ENCODE measurements at regions not wholly inside any gene's neighbourhood (a gene's known extent, or its start where the extent isn't known, plus 50 kb on each side); places are given as distances from the start of the nearest gene placed in this dataset.

- ATAC-seq (ENCODE audit: low read depth) (no peak), DNase-seq (no peak)
- POLR2A ChIA-PET: no interaction called here
- H3K4me1 Mint-ChIP-seq: peaks cover 18% of the 10 kb centered on the region
- TF ChIP-seq, protein P1, sequence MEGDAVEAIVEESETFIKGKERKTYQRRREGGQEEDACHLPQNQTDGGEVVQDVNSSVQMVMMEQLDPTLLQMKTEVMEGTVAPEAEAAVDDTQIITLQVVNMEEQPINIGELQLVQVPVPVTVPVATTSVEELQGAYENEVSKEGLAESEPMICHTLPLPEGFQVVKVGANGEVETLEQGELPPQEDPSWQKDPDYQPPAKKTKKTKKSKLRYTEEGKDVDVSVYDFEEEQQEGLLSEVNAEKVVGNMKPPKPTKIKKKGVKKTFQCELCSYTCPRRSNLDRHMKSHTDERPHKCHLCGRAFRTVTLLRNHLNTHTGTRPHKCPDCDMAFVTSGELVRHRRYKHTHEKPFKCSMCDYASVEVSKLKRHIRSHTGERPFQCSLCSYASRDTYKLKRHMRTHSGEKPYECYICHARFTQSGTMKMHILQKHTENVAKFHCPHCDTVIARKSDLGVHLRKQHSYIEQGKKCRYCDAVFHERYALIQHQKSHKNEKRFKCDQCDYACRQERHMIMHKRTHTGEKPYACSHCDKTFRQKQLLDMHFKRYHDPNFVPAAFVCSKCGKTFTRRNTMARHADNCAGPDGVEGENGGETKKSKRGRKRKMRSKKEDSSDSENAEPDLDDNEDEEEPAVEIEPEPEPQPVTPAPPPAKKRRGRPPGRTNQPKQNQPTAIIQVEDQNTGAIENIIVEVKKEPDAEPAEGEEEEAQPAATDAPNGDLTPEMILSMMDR (IDR thresholded peaks at IDR 0.05): no peak
- no peak overlapping the region for H3K4me3 Mint-ChIP-seq
- CTCF ChIA-PET: no interaction called here
- peaks cover 41% of the 10 kb centered on the region for H3K27me3 Mint-ChIP-seq
- H3K36me3 Mint-ChIP-seq (ENCODE audit: low read depth): no peaks in the 10 kb centered on the region
- intact Hi-C loops (cut with micrococcal nuclease): no loop called here
- H3K9me3 Mint-ChIP-seq: peaks cover 7% of the 10 kb centered on the region
- no peak overlapping the region for H3K27ac Mint-ChIP-seq
Observed at GRCh38 chr2:217220228-217221013, 360.6 kb upstream of the TNP1 start.

- H3K36me3 Mint-ChIP-seq (ENCODE audit: low read depth): no peaks in the 10 kb centered on the region
- H3K4me1 Mint-ChIP-seq: peaks cover 16% of the 10 kb centered on the region
- peaks cover 7% of the 10 kb centered on the region for H3K9me3 Mint-ChIP-seq
- H3K27me3 Mint-ChIP-seq: peaks cover 46% of the 10 kb centered on the region
- intact Hi-C loops (cut with micrococcal nuclease): no loop called here
- no peak overlapping the region for H3K27ac Mint-ChIP-seq
- CTCF ChIA-PET: no interaction called here
- TF ChIP-seq, protein P1 (IDR thresholded peaks at IDR 0.05): no peak
- H3K4me3 Mint-ChIP-seq: no peak overlapping the region
- ATAC-seq (ENCODE audit: low read depth) (no peak), DNase-seq (no peak)
- POLR2A ChIA-PET: no interaction called here
Observed at GRCh38 chr2:217219164-217219520, 359.3 kb upstream of the TNP1 start.

DNA sequence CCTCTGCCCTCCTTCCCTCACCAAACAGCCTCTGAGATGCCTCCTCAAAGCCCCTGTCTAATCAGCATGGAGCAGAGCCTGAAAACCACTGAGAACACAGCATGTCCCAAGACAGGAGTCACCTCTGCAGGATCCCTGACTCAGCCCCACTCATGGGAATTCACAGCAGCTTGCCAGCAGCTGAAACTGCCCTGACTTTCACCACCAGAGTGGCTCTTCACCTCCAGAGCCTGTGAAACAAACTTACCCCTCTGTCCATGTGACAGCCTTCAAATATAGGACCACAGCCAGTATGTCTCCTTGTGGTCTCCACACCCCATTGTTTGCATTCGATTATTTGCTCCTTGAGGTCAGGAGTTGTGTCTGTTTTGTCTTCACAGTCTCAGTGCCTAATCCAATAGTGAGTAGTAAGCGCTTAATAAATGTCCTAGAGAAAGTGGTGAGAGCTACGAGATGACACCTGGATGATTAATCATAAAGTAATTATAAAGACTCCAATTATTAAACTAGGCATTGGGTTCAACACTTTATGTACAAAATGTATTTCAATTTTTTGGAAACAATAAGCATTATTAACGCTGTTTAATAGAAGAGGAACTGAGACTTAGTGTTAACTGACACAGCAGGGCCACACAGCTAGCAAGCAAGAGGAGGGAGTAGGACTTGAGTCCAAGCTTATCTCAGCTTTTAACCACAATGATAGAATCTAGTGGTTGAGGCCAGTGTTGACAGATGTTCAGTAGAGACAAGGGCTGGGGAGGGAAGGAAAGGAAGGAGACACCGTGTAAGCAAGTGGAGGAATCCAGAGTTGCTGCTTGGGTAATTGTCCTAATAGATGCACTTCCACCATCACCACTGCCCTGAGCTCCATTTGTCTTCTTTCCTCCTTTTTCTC is 358.7 kb upstream of the TNP1 start:
- Mint-ChIP-seq H3K4me1 (peaks cover 13% of the 10 kb centered on the region), H3K9me3 (peaks cover 5% of the 10 kb centered on the region), H3K27me3 (peaks cover 46% of the 10 kb centered on the region), H3K36me3 (ENCODE audit: low read depth) (no peaks in the 10 kb centered on the region), H3K27ac (no peak overlapping the region), H3K4me3 (no peak overlapping the region)
- no peak for ATAC-seq (ENCODE audit: low read depth)
- POLR2A ChIA-PET: no interaction called here
- intact Hi-C loops (cut with micrococcal nuclease): no loop called here
- TF ChIP-seq, protein P1 (IDR thresholded peaks at IDR 0.05): no peak
- CTCF ChIA-PET: no interaction called here
- no peak for DNase-seq

DNA sequence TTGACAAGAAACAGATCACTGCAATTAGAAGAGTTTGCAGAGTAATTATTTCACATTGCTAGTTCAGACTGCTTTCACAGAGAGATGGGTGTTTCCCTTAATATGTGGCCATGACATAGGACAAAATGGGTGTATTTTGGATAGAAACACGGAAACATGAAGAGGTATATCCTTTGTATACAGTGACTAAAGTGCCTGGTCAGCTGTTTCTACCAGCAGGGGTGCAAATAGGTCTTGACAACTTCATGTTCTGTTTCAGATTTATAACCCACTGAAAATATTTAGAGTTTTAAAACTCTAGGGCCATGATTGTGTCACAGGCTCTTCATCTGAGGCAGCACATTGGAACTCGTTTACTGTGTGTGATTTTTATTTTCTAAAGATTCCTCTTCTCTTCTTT is 357.1 kb upstream of the TNP1 start:
- TF ChIP-seq, protein P1 (IDR thresholded peaks at IDR 0.05): no peak
- ATAC-seq (ENCODE audit: low read depth) (no peak), DNase-seq (no peak)
- H3K4me3 Mint-ChIP-seq: no peak overlapping the region
- peaks cover 55% of the 10 kb centered on the region for H3K27me3 Mint-ChIP-seq
- CTCF ChIA-PET: no interaction called here
- H3K36me3 Mint-ChIP-seq (ENCODE audit: low read depth): no peaks in the 10 kb centered on the region
- H3K4me1 Mint-ChIP-seq: no peaks in the 10 kb centered on the region
- POLR2A ChIA-PET: no interaction called here
- H3K9me3 Mint-ChIP-seq: no peaks in the 10 kb centered on the region
- no peak overlapping the region for H3K27ac Mint-ChIP-seq
- intact Hi-C loops (cut with micrococcal nuclease): no loop called here

- H3K9me3 Mint-ChIP-seq: no peaks in the 10 kb centered on the region
- no peak for DNase-seq
- no peak overlapping the region for H3K4me3 Mint-ChIP-seq
- CTCF ChIA-PET: no interaction called here
- POLR2A ChIA-PET: no interaction called here
- H3K36me3 Mint-ChIP-seq (ENCODE audit: low read depth): no peaks in the 10 kb centered on the region
- no peak overlapping the region for H3K27ac Mint-ChIP-seq
- no peaks in the 10 kb centered on the region for H3K4me1 Mint-ChIP-seq
- intact Hi-C loops (cut with micrococcal nuclease): no loop called here
- TF ChIP-seq, protein P1 (IDR thresholded peaks at IDR 0.05): no peak
- no peak for ATAC-seq (ENCODE audit: low read depth)
- peaks cover 57% of the 10 kb centered on the region for H3K27me3 Mint-ChIP-seq
Observed at GRCh38 chr2:217216316-217216715, 356.5 kb upstream of the TNP1 start.

Measured in activated B cell treated with CpG ODN at 0.5 μM for 24 hours (primary cell).